ENCODE measurements at regions not wholly inside any gene's neighbourhood (a gene's known extent, or its start where the extent isn't known, plus 50 kb on each side); places are given as distances from the start of the nearest gene placed in this dataset.

DNA sequence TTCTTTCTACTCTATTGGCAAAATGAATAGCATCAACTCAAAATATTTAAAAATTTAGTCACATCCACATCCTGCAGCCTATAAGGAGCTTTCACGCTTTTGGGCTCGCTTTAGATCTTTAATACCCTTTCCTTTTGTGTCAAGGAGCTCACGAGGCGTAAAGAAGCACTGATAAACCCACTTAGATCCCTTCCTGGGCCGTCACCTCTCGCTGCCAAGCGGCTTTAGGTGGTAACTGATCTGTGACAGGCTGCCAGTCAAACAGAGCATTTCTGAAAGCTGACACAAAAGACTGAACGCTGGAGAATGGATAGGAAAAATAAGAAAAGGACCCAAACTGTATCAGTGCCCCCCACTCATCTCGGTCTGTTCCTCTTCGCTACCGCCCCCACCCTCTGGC is 385.7 kb upstream of the MMS22L start:
- DNase-seq (ENCODE audit: low spot score) = peak; percentile 12
- in situ Hi-C loops (cut with MboI; ENCODE audit: low pct_unique_long_range_greater_than_20kb, low sequenced_read_pairs, unreplicated experiment) = no loop called here
- TF ChIP-seq, protein P1, sequence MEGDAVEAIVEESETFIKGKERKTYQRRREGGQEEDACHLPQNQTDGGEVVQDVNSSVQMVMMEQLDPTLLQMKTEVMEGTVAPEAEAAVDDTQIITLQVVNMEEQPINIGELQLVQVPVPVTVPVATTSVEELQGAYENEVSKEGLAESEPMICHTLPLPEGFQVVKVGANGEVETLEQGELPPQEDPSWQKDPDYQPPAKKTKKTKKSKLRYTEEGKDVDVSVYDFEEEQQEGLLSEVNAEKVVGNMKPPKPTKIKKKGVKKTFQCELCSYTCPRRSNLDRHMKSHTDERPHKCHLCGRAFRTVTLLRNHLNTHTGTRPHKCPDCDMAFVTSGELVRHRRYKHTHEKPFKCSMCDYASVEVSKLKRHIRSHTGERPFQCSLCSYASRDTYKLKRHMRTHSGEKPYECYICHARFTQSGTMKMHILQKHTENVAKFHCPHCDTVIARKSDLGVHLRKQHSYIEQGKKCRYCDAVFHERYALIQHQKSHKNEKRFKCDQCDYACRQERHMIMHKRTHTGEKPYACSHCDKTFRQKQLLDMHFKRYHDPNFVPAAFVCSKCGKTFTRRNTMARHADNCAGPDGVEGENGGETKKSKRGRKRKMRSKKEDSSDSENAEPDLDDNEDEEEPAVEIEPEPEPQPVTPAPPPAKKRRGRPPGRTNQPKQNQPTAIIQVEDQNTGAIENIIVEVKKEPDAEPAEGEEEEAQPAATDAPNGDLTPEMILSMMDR (IDR thresholded peaks at IDR 0.05; ENCODE audit: extremely low read depth, insufficient read depth, missing control alignments) = no peak

DNA sequence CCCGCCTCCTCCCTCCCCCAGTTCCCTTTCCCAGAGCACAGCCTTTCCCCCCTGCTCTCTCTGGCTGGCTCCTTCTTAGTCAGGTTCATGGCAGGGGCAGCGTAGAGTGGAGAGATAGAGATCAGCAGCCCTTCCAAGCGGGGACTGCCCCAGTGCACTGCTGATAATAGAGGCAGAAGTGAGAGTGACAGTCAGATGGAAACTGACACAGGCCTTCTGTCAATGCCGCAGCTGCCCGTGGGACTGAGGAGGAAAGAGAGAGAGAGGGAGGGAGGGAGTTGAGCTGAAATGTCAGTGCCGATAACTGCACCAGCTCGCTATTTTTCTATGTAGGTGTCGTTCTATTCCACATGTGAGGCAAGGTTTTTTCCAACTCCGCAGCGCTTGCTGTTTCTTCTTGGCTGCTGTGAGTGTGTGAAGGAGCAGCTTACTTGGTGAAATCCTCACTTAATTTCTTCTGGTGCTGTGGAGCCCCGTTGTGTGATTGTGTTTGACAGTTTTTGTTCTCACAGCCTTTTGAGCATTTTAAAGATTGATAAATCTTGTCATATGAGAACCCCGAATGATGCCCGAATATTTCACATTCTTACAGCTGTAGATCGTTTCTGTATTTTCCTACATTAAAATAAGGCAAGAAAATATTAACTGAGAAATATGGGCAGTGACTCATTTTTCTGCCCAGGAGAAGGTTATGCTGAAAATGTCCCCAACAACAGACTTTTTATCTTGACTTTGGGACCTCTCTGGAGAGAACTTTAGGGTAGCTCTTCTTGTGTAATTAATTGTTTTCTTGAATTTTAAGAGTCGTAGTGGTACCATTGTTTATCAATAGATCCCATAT is 386.4 kb upstream of the MMS22L start:
- DNase-seq (ENCODE audit: low spot score) = peak; percentile 52
- TF ChIP-seq, protein P1 (IDR thresholded peaks at IDR 0.05; ENCODE audit: extremely low read depth, insufficient read depth, missing control alignments) = no peak
- in situ Hi-C loops (cut with MboI; ENCODE audit: low pct_unique_long_range_greater_than_20kb, low sequenced_read_pairs, unreplicated experiment) = no loop called here

DNA sequence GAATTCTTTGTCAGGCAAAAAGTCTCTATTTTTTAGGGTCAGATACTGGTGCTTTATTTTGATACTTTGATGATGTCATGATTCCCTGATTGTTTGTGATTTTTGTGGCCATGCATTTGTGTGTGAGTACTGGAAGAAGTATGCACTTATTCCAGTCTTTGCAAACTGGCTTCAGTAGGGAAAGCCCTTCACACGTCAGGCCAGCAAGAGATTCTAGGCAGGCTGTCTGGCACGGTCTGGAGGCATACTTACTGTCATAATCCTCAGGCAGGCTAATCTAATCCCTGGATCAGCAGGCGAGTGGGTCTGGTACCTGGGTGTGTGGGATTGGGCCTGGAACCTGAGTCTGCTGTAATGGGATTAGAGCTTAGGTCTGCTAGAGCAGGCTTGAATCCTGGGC is 391.8 kb upstream of the MMS22L start:
- no peak for DNase-seq (ENCODE audit: low spot score)
- in situ Hi-C loops (cut with MboI; ENCODE audit: low pct_unique_long_range_greater_than_20kb, low sequenced_read_pairs, unreplicated experiment) = no loop called here
- TF ChIP-seq, protein P1 (IDR thresholded peaks at IDR 0.05; ENCODE audit: extremely low read depth, insufficient read depth, missing control alignments) = no peak

DNA sequence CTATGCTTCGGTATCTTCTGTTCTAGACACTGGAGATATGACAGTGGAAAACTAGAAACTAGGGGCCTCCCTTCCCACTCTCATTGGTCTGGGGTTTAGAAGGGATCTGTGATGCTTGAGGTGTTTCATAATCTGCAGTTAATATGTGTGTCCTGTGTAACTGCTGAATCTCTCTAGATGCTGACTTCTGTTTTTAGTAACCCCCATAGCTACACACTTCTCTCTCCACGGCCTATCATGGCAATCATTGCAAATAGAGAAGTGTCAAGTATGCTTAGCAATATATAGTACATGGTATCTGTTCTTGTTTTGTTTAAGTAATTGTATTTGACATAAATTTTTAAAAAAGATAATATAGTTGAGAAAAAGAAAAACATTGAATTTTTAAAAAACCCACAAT is 394.6 kb upstream of the MMS22L start:
- in situ Hi-C loops (cut with MboI; ENCODE audit: low pct_unique_long_range_greater_than_20kb, low sequenced_read_pairs, unreplicated experiment) = no loop called here
- no peak for DNase-seq (ENCODE audit: low spot score)
- TF ChIP-seq, protein P1 (IDR thresholded peaks at IDR 0.05; ENCODE audit: extremely low read depth, insufficient read depth, missing control alignments) = no peak

DNA sequence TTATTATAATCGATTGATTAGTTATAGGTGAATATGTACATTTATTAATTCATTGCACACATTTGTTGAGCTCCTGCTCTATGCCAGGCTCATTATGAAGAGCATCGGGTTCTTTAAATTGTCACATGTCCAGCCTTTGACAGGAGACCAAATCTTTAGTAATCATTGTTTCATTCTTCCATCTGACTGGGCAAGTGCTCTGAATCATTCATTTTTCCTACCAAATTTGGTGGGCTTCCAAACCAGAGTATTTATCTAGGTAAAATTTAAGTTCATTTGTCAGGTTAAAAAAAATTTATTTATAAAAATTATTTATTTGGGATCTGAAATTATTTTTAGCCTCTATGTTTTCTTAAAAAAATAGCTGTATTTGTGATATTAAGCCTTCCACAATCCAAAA is 404.9 kb upstream of the MMS22L start:
- in situ Hi-C loops (cut with MboI; ENCODE audit: low pct_unique_long_range_greater_than_20kb, low sequenced_read_pairs, unreplicated experiment) = no loop called here
- TF ChIP-seq, protein P1 (IDR thresholded peaks at IDR 0.05; ENCODE audit: extremely low read depth, insufficient read depth, missing control alignments) = no peak
- DNase-seq (ENCODE audit: low spot score) = no peak

DNA sequence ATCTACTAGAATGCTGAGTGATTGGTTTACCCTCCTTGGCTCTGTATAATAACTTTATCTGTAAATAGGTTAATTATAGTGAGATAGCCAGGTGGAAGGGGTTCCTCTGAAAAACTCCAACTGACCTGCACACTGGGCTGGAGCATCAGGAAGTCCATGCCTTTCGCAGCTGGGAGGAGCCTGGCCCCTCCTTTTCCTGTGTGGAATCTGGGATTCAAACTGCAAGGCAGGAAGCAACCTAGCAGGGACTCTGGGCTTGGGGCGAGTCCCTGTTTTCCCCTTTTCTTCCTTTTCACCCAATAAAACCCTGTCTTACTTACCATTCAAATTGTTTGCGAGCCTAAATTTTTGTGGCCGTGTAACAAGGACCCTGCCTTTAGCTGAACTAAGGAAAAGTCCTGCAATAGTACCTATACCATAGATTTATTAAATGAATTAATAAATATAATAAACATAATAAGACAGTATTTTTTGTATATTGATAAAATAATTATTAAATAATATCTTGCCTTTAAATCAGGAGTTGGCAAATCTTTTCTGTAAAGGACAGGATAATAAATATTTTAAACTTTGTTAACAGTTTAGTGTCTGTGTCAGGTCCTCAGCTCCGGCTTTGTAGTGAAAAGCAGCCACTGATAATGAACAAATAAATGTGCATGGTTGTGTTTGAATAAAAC is 406.2 kb upstream of the MMS22L start:
- TF ChIP-seq, protein P1 (IDR thresholded peaks at IDR 0.05; ENCODE audit: extremely low read depth, insufficient read depth, missing control alignments) = no peak
- in situ Hi-C loops (cut with MboI; ENCODE audit: low pct_unique_long_range_greater_than_20kb, low sequenced_read_pairs, unreplicated experiment) = no loop called here

More for the DNA sequence above, 406.2 kb upstream of the MMS22L start:
- no peak for DNase-seq (ENCODE audit: low spot score)

Data from GM13977 (cell line).